ENCODE measurements at regions not wholly inside any gene's neighbourhood (a gene's known extent, or its start where the extent isn't known, plus 50 kb on each side); places are given as distances from the start of the nearest gene placed in this dataset.

DNA sequence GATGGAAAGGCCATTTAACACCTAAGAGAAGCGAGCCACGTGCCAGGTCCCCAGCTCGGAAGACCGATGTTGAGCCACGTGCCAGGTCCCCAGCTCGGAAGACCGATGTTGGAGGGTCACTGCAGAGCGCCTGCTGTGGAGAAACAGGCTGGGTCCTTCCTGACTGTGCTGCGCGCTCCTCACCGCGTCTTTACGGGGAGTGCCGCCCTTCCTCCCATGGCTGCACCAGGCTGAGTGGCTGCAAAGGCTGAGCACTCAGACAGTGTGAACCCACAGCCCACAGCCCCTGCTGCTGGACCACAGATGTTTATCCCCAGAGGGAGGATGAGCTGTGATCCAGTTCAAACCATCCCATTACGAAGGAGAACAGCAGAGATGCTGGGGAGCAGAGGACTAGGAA is 55.7 kb downstream of the RTP5 start:
- Histone ChIP-seq H3K4me2 (no peak overlapping the region), H3K4me1 (no peaks in the 10 kb centered on the region), H3K27ac (no peak overlapping the region), H3K9me3 (no peaks in the 10 kb centered on the region), H3K4me3 (no peak overlapping the region)
- 63% methylated on average over 13 of the region's 15 CpGs for WGBS (ENCODE audit: missing lambda C conversion rate)
- ChIA-PET CTCF (interaction anchor here (1.2 to 1.8 kb wide), 2 partner anchors 26 to 47 kb away, joined by 4 to 6 read pairs; no protein-coding TSS in a partner anchor), POLR2A (no interaction called here)
- TF ChIP-seq CBX8 (IDR thresholded peaks at IDR 0.05) (no peak), KDM5A (IDR thresholded peaks at IDR 0.05) (no peak), FOSB (CRISPR knock-in tag; IDR thresholded peaks at IDR 0.05) (no peak), CEBPB (IDR thresholded peaks at IDR 0.05) (no peak), RNF2 (IDR thresholded peaks at IDR 0.05; ENCODE audit: borderline replicate concordance, low read depth) (no peak), ZNF302 (CRISPR knock-in tag; IDR thresholded peaks at IDR 0.05) (no peak), CHD4 (IDR thresholded peaks at IDR 0.05; ENCODE audit: borderline replicate concordance) (no peak)
- FAIRE-seq (no peak), DNase-seq (ENCODE audit: low read depth in 1 of 2, low spot score in 1 of 2) (no peak), ATAC-seq (no peak; a peak in 1 of 6 replicates)

DNA sequence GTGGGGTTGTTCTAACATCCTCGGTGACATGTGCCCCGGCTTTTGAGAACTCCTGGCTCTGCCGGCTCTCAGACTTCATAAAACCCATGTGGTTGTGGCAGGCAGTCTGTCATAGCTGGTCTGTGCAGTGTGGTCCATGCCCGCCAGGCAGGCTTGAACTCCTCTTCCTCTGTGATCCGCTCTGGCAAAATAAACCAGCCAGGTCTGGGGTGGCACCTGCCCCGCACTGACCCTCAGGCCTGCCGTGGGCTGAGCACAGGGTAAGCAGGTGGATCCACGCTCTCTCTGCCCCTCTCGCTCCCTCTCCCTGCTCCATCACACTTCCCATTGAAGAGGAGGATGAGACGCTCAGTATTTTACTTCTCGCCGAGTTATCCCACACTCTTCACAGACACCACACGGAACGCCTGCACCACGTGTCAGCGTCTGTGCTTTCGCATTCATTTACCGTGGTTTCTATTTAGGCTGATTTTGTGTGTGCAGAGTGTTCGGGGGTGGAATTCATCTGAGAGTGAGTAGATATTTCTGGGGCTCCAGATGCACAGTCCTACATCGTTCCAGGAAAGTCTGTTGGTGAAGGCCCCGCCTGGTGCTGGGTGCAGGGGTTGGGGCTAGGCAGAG is 56.4 kb downstream of the RTP5 start:
- no peak for DNase-seq (ENCODE audit: low read depth in 1 of 2, low spot score in 1 of 2)
- Histone ChIP-seq H3K27ac (no peak overlapping the region), H3K4me1 (no peaks in the 10 kb centered on the region), H3K4me2 (no peak overlapping the region), H3K9me3 (no peaks in the 10 kb centered on the region), H3K4me3 (no peak overlapping the region)
- ChIA-PET CTCF (interaction anchor here (1.6 kb wide), 1 partner anchor 25 kb away, joined by 6 read pairs; no protein-coding TSS in a partner anchor), POLR2A (no interaction called here)
- 69% methylated on average over 21 of the region's 21 CpGs for WGBS (ENCODE audit: missing lambda C conversion rate)
- no peak for FAIRE-seq
- TF ChIP-seq RARB (CRISPR knock-in tag; IDR thresholded peaks at IDR 0.05) (no peak), TFCP2L1 (CRISPR knock-in tag; IDR thresholded peaks at IDR 0.05) (no peak), NR3C1 (IDR thresholded peaks at IDR 0.05) (no peak), MAFK (IDR thresholded peaks at IDR 0.05; ENCODE audit: partially characterized antibody) (no peak), ZC3H11A (IDR thresholded peaks at IDR 0.05) (no peak), HDAC2 (IDR thresholded peaks at IDR 0.05) (no peak), EHF (CRISPR knock-in tag; IDR thresholded peaks at IDR 0.05) (no peak), CHD2 (IDR thresholded peaks at IDR 0.05; ENCODE audit: low read length, partially characterized antibody) (no peak), NFE2L2 (conservative IDR thresholded peaks at IDR 0.05; ENCODE audit: low read length) (no peak), JUNB (IDR thresholded peaks at IDR 0.05) (no peak), SREBF2 (IDR thresholded peaks at IDR 0.05) (no peak), HOXB13 (CRISPR knock-in tag; IDR thresholded peaks at IDR 0.05; ENCODE audit: low read depth) (no peak), ZSCAN20 (CRISPR knock-in tag; IDR thresholded peaks at IDR 0.05) (no peak), POLR2A (IDR thresholded peaks at IDR 0.05; ENCODE audit: low read length) (no peak), HEYL (CRISPR knock-in tag; IDR thresholded peaks at IDR 0.05) (no peak), ZFP36 (IDR thresholded peaks at IDR 0.05; ENCODE audit: borderline replicate concordance, partially characterized antibody) (no peak), FOSL2 (IDR thresholded peaks at IDR 0.05) (no peak), FOSL2 (CRISPR knock-in tag; IDR thresholded peaks at IDR 0.05) (no peak)
- TF ChIP-seq, protein P1, sequence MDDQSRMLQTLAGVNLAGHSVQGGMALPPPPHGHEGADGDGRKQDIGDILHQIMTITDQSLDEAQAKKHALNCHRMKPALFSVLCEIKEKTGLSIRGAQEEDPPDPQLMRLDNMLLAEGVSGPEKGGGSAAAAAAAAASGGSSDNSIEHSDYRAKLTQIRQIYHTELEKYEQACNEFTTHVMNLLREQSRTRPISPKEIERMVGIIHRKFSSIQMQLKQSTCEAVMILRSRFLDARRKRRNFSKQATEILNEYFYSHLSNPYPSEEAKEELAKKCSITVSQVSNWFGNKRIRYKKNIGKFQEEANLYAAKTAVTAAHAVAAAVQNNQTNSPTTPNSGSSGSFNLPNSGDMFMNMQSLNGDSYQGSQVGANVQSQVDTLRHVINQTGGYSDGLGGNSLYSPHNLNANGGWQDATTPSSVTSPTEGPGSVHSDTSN (IDR thresholded peaks at IDR 0.05): no peak
- TF ChIP-seq, protein P2, sequence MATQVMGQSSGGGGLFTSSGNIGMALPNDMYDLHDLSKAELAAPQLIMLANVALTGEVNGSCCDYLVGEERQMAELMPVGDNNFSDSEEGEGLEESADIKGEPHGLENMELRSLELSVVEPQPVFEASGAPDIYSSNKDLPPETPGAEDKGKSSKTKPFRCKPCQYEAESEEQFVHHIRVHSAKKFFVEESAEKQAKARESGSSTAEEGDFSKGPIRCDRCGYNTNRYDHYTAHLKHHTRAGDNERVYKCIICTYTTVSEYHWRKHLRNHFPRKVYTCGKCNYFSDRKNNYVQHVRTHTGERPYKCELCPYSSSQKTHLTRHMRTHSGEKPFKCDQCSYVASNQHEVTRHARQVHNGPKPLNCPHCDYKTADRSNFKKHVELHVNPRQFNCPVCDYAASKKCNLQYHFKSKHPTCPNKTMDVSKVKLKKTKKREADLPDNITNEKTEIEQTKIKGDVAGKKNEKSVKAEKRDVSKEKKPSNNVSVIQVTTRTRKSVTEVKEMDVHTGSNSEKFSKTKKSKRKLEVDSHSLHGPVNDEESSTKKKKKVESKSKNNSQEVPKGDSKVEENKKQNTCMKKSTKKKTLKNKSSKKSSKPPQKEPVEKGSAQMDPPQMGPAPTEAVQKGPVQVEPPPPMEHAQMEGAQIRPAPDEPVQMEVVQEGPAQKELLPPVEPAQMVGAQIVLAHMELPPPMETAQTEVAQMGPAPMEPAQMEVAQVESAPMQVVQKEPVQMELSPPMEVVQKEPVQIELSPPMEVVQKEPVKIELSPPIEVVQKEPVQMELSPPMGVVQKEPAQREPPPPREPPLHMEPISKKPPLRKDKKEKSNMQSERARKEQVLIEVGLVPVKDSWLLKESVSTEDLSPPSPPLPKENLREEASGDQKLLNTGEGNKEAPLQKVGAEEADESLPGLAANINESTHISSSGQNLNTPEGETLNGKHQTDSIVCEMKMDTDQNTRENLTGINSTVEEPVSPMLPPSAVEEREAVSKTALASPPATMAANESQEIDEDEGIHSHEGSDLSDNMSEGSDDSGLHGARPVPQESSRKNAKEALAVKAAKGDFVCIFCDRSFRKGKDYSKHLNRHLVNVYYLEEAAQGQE (IDR thresholded peaks at IDR 0.05): no peak
- TF ChIP-seq, protein P3, sequence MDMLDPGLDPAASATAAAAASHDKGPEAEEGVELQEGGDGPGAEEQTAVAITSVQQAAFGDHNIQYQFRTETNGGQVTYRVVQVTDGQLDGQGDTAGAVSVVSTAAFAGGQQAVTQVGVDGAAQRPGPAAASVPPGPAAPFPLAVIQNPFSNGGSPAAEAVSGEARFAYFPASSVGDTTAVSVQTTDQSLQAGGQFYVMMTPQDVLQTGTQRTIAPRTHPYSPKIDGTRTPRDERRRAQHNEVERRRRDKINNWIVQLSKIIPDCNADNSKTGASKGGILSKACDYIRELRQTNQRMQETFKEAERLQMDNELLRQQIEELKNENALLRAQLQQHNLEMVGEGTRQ (IDR thresholded peaks at IDR 0.05): no peak
- peak; percentile 21 to 47; a peak in 4 of 6 replicates for ATAC-seq

All from A549 (cell line).